Endothelial cell of umbilical vein (primary cell): ENCODE measurements at regions not wholly inside any gene's neighbourhood (a gene's known extent, or its start where the extent isn't known, plus 50 kb on each side); places are given as distances from the start of the nearest gene placed in this dataset.

Experiments used
- BruUV-seq: library from RNA; stranded (reverse); fragments of 400-500 nt; replicated peaks from 2 replicates; lab custom pipeline; 2021; lab: Mats Ljungman, UMichigan
- CTCF ChIA-PET: fragments of 300-600, 350-600 bp; sonication (Branson Sonifier 250); formaldehyde crosslinking; loops from one replicate; lab custom pipeline; 2021; ENCODE audit warnings: antibody characterized with exemption, inconsistent platforms; lab: Charles Lee
- POLR2A ChIA-PET: fragments of 300-600, 350-600 bp; sonication (Branson Sonifier 250); formaldehyde crosslinking; loops from one replicate; lab custom pipeline; 2021; ENCODE audit warnings: antibody characterized with exemption, inconsistent platforms; lab: Charles Lee
- DNase-seq: peaks from one replicate; pipeline ENCODE4 v3.0.0-alpha.2; 2011; ENCODE audit warnings: low read depth, low spot score
- FAIRE-seq: peaks from 2 replicates; lab custom pipeline; 2011; peaks lifted over from hg19 to GRCh38; lab: Jason Lieb, UNC
- H2AFZ ChIP-seq: 2 replicates; pipeline ENCODE4 v1.6.0; 2012; ENCODE audit warnings: low read depth, low read length, control low read depth, inconsistent platforms
- H3K27ac ChIP-seq: 2 replicates; pipeline ENCODE4 v1.5.1; 2011; ENCODE audit warnings: low read depth, mild to moderate bottlenecking, control low read depth, low read length, moderate library complexity; ENCODE audit not compliant: insufficient read depth
- H3K27me3 ChIP-seq, 2 experiments: 2 replicates each; pipeline versions ENCODE4 v1.6.0 to v1.6.1; 2011; ENCODE audit warnings: low read length in 2 of 2, mixed read lengths in 1 of 2; ENCODE audit not compliant: control insufficient read depth in 2 of 2, insufficient read depth in 2 of 2
- H3K36me3 ChIP-seq, 2 experiments: 2 replicates in 1 of 2; 3 replicates in 1 of 2; pipeline ENCODE4 v1.5.1; 2011; ENCODE audit warnings: low read length in 2 of 2, mild to moderate bottlenecking in 1 of 2, moderate library complexity in 1 of 2; ENCODE audit not compliant: control insufficient read depth in 2 of 2, insufficient read depth in 2 of 2; ENCODE audit errors: extremely low read depth in 1 of 2
- H3K4me1 ChIP-seq: 3 replicates; pipeline ENCODE4 v1.5.1; 2011; ENCODE audit warnings: mild to moderate bottlenecking, low read length; ENCODE audit not compliant: control insufficient read depth, insufficient read depth; ENCODE audit errors: extremely low read depth
- H3K4me2 ChIP-seq: 2 replicates; pipeline ENCODE4 v1.6.1; 2011; ENCODE audit warnings: low read length, control low read depth, mixed read lengths; ENCODE audit not compliant: insufficient read depth
- H3K4me3 ChIP-seq, 3 experiments: fragments of 200-600 bp in 1 of 3; sonication (generic), shearing (Covaris generic) in 1 of 3; replicated peaks in 1 of 3; 2 replicates each; pipeline ENCODE4 v1.5.1; 2011 to 2016; ENCODE audit warnings: control low read depth in 3 of 3, low read length in 3 of 3, mild to moderate bottlenecking in 2 of 3, inconsistent platforms in 1 of 3, low read depth in 1 of 3, moderate library complexity in 1 of 3; ENCODE audit not compliant: insufficient read depth in 1 of 3
- H3K79me2 ChIP-seq: 2 replicates; pipeline ENCODE4 v1.6.0; 2012; ENCODE audit warnings: low read length, inconsistent platforms; ENCODE audit not compliant: control insufficient read depth, insufficient read depth
- H3K9ac ChIP-seq: replicated peaks from 2 replicates; pipeline ENCODE3; 2011; ENCODE audit warnings: low read length, control low read depth; ENCODE audit not compliant: insufficient read depth; ENCODE audit errors: extremely low read depth
- H3K9me1 ChIP-seq: replicated peaks from 3 replicates; pipeline ENCODE4 v1.6.0; 2011; ENCODE audit warnings: mild to moderate bottlenecking, low read length; ENCODE audit not compliant: control insufficient read depth, insufficient read depth; ENCODE audit errors: extremely low read depth
- H3K9me3 ChIP-seq: replicated peaks from 2 replicates; pipeline ENCODE4 v1.5.1; 2012; ENCODE audit warnings: low read length, inconsistent platforms; ENCODE audit not compliant: control insufficient read depth, insufficient read depth
- H4K20me1 ChIP-seq: replicated peaks from 2 replicates; pipeline ENCODE3; 2011; ENCODE audit warnings: mild to moderate bottlenecking, low read length; ENCODE audit not compliant: control insufficient read depth, insufficient read depth; ENCODE audit errors: extremely low read depth
- CTCF ChIP-seq, 2 donors: IDR thresholded peaks; 1 replicate in 1 of 2; 2 replicates in 1 of 2; pipeline ENCODE4 v1.5.1; 2011; ENCODE audit warnings: low read length in 2 of 2, mild to moderate bottlenecking in 2 of 2, moderate library complexity in 2 of 2, control low read depth in 1 of 2, inconsistent platforms in 1 of 2, low read depth in 1 of 2; ENCODE audit not compliant: insufficient read depth in 1 of 2; ENCODE audit errors: extremely low read depth in 1 of 2
- EZH2 ChIP-seq: IDR thresholded peaks from 2 replicates; pipeline ENCODE4 v1.6.1; 2012; ENCODE audit warnings: borderline replicate concordance, low read depth, mild to moderate bottlenecking, moderate library complexity, low read length, inconsistent platforms; ENCODE audit not compliant: severe bottlenecking
- FOS ChIP-seq: IDR thresholded peaks from 2 replicates; pipeline ENCODE4 v1.6.1; 2011; ENCODE audit warnings: mild to moderate bottlenecking, low read length, moderate library complexity, borderline replicate concordance; ENCODE audit not compliant: insufficient read depth
- GATA2 ChIP-seq: IDR thresholded peaks from 2 replicates; pipeline ENCODE4 v1.7.0; 2011; ENCODE audit warnings: low read depth, mild to moderate bottlenecking, moderate library complexity, mixed read lengths, low read length; ENCODE audit not compliant: insufficient read length, insufficient read depth
- JUN ChIP-seq: IDR thresholded peaks from 2 replicates; pipeline ENCODE4 v1.6.1; 2011; ENCODE audit warnings: borderline replicate concordance, low read depth; ENCODE audit not compliant: insufficient read length, insufficient read depth
- MYC ChIP-seq: IDR thresholded peaks from one replicate; pipeline ENCODE4 v1.6.1; 2011; ENCODE audit warnings: mild to moderate bottlenecking, low read depth, low read length
- POLR2A ChIP-seq: IDR thresholded peaks from 2 replicates; pipeline ENCODE4 v1.6.1; 2012; ENCODE audit warnings: low read depth, mild to moderate bottlenecking, control low read depth, low read length
- POLR2AphosphoS5 ChIP-seq: IDR thresholded peaks from 2 replicates; pipeline ENCODE4 v1.6.1; 2012; ENCODE audit warnings: low read depth, mild to moderate bottlenecking, control low read depth, low read length, moderate library complexity; ENCODE audit not compliant: insufficient read depth
- dilution Hi-C: fragments of 300-500 bp; cut with MboI; formaldehyde crosslinking; loops from one replicate; pipeline ENCODE4 v1.15.0; 2019; ENCODE audit warnings: low sequenced_read_pairs; ENCODE audit not compliant: extremely low pct_ligation_motif_present
- intact Hi-C: fragments of 100-400 bp; cut with micrococcal nuclease; formaldehyde crosslinking; loops from one replicate; pipeline ENCODE4 v1.10.0; 2022
- TF ChIP-seq, protein P1 (sequence below): IDR thresholded peaks from 2 replicates; pipeline ENCODE4 v1.6.1; 2011; ENCODE audit not compliant: insufficient read depth, insufficient read length

GRCh38 chr7:26538216-26538615, 246.6 kb downstream of the SNX10 start:
- no peak for TF ChIP-seq FOS
- TF ChIP-seq, protein P1, sequence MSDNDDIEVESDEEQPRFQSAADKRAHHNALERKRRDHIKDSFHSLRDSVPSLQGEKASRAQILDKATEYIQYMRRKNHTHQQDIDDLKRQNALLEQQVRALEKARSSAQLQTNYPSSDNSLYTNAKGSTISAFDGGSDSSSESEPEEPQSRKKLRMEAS: no peak
- TF ChIP-seq GATA2: no peak
- TF ChIP-seq POLR2AphosphoS5: no peak
- no peak for TF ChIP-seq CTCF (IDR thresholded peaks at IDR 0.05; ENCODE audit: extremely low read depth in 1 of 2, insufficient read depth in 1 of 2, low read depth in 1 of 2, low read length in 2 of 2)
- TF ChIP-seq POLR2A: no peak
- no peak for TF ChIP-seq EZH2
- no peak for TF ChIP-seq MYC
- TF ChIP-seq JUN: no peak
- Histone ChIP-seq H3K27me3 (peaks cover 21 to 24% of the 10 kb centered on the region in 2 experiments), H3K36me3 (no peaks in the 10 kb centered on the region), H3K9me3 (no peaks in the 10 kb centered on the region), H3K9ac (no peak overlapping the region), H3K4me3 (no peak overlapping the region), H3K27ac (no peak overlapping the region), H3K4me2 (no peak overlapping the region), H3K9me1 (no peaks in the 10 kb centered on the region), H4K20me1 (no peaks in the 10 kb centered on the region), H3K4me1 (no peaks in the 10 kb centered on the region), H3K79me2 (no peaks in the 10 kb centered on the region), H2AFZ (no peak overlapping the region)
- FAIRE-seq (no peak), DNase-seq (no peak)
- CTCF ChIA-PET: no interaction called here
- intact Hi-C loops: no loop called here
- dilution Hi-C loops: no loop called here
- POLR2A ChIA-PET: no interaction called here
- no TSS peak for BruUV-seq
